GM12878 (cell line): ENCODE measurements at regions not wholly inside any gene's neighbourhood (a gene's known extent, or its start where the extent isn't known, plus 50 kb on each side); places are given as distances from the start of the nearest gene placed in this dataset.

Source experiments
- ATAC-seq: fragments of 200-7000 bp; cut with Tn5 transposase; 3 replicates; pipeline ENCODE4 v1.9.1; 2020; ENCODE audit warnings: mild to moderate bottlenecking, moderate library complexity
- BruUV-seq: library from RNA; stranded (reverse); fragments of 400-500 nt; replicated peaks from 2 replicates; lab custom pipeline; 2021; lab: Mats Ljungman, UMichigan
- CTCF ChIA-PET: fragments of 300-600 bp; sonication (Branson Sonifier 250); formaldehyde crosslinking; extraction: SDS; loops from one replicate; lab custom pipeline; 2021; ENCODE audit warnings: inconsistent platforms; lab: Yijun Ruan, JAX
- POLR2A ChIA-PET: fragments of 350-600 bp; formaldehyde crosslinking; extraction: SDS; loops from one replicate; lab custom pipeline; 2021; ENCODE audit warnings: inconsistent platforms; lab: Charles Lee
- RAD21 ChIA-PET: fragments of 300-600 bp; sonication (Branson Sonifier 250); formaldehyde crosslinking; loops from one replicate; lab custom pipeline; 2023; ENCODE audit warnings: antibody characterized with exemption; ENCODE audit not compliant: unreplicated experiment; lab: Charles Lee
- SMC1A ChIA-PET: fragments of 300-600 bp; sonication (Branson Sonifier 250); formaldehyde crosslinking; loops from one replicate; lab custom pipeline; 2023; ENCODE audit not compliant: unreplicated experiment, uncharacterized antibody; lab: Charles Lee
- DNase-seq: peaks from one replicate; pipeline ENCODE4 v3.0.0-alpha.2; 2011; ENCODE audit warnings: low read depth, low spot score
- FAIRE-seq: peaks from 3 replicates; lab custom pipeline; 2011; peaks lifted over from hg19 to GRCh38; lab: Jason Lieb, UNC
- H2AFZ ChIP-seq: 2 replicates; pipeline ENCODE4 v1.6.0; 2011; ENCODE audit warnings: low read depth, low read length, control low read depth; ENCODE audit not compliant: control insufficient read depth
- H3K27ac ChIP-seq: 2 replicates; pipeline ENCODE4 v1.5.1; 2011; ENCODE audit warnings: control low read depth; ENCODE audit not compliant: control insufficient read depth, insufficient read depth
- H3K27me3 ChIP-seq, 2 experiments: replicated peaks in 1 of 2; 2 replicates each; pipeline versions ENCODE4 v1.6.0 to v1.6.1; 2011; ENCODE audit warnings: low read length in 1 of 2; ENCODE audit not compliant: control insufficient read depth in 2 of 2, insufficient read depth in 2 of 2
- H3K36me3 ChIP-seq, 2 experiments: 2 replicates each; pipeline ENCODE4 v1.5.1; 2011; ENCODE audit warnings: low read length in 1 of 2; ENCODE audit not compliant: control insufficient read depth in 2 of 2, insufficient read depth in 2 of 2
- H3K4me1 ChIP-seq: 2 replicates; pipeline ENCODE4 v1.6.1; 2011; ENCODE audit warnings: mild to moderate bottlenecking, low read length, moderate library complexity, mixed read lengths; ENCODE audit not compliant: control insufficient read depth, insufficient read depth
- H3K4me2 ChIP-seq: 2 replicates; pipeline ENCODE4 v1.6.0; 2011; ENCODE audit warnings: control low read depth; ENCODE audit not compliant: control insufficient read depth, insufficient read depth
- H3K4me3 ChIP-seq: fragments of 200-600 bp; sonication (generic); 2 replicates; pipeline ENCODE4 v1.5.1; 2016
- H3K79me2 ChIP-seq: 2 replicates; pipeline ENCODE4 v1.6.0; 2011; ENCODE audit warnings: low read length; ENCODE audit not compliant: control insufficient read depth, insufficient read depth
- H3K9ac ChIP-seq: 2 replicates; pipeline ENCODE4 v1.8.0; 2011; ENCODE audit warnings: low read length, control low read depth, mixed read lengths; ENCODE audit not compliant: control insufficient read depth, insufficient read depth
- H3K9me3 ChIP-seq: replicated peaks from 3 replicates; pipeline ENCODE4 v1.5.1; 2011; ENCODE audit warnings: mild to moderate bottlenecking, low read length; ENCODE audit not compliant: control insufficient read depth, insufficient read depth
- H4K20me1 ChIP-seq: 2 replicates; pipeline ENCODE4 v1.6.0; 2011; ENCODE audit not compliant: control insufficient read depth, insufficient read depth
- CEBPB ChIP-seq, 2 experiments: fragments of 150-350 bp in 1 of 2; IDR thresholded peaks; 2 replicates each; pipeline ENCODE4 v1.6.1; 2012 to 2014; ENCODE audit warnings: low read depth in 2 of 2, low read length in 2 of 2, borderline replicate concordance in 1 of 2, inconsistent platforms in 1 of 2
- ZNF622 ChIP-seq: fragments of 450-650 bp; IDR thresholded peaks from 2 replicates; pipeline ENCODE4 v1.6.1; 2017; ENCODE audit warnings: mild to moderate bottlenecking, inconsistent platforms
- WGBS: methylation state at CpG from one replicate; pipeline ENCODE4 v1.1.6; 2016; ENCODE audit warnings: low lambda C conversion rate; ENCODE audit not compliant: insufficient replicate concordance, insufficient coverage; ENCODE audit errors: missing lambda C conversion rate; 5-methylcytosine and 5-hydroxymethylcytosine counted together
- in situ Hi-C: fragments of 300-500 bp; cut with MboI; formaldehyde crosslinking; loops from 9 replicates; pipeline ENCODE4 v1.14.3; 2018; ENCODE audit warnings: mixed read lengths
- intact Hi-C: fragments of 100-400 bp; cut with micrococcal nuclease; formaldehyde crosslinking; loops from one replicate; pipeline ENCODE4 v1.14.2; 2022; ENCODE audit not compliant: unreplicated experiment
- TF ChIP-seq, protein P1 (sequence below): fragments of 450-650 bp; conservative IDR thresholded peaks from 2 replicates; pipeline ENCODE4 v1.6.1; 2017; ENCODE audit warnings: mild to moderate bottlenecking, moderate library complexity
- TF ChIP-seq, protein P2 (sequence below): fragments of 450-650 bp; formaldehyde crosslinking; IDR thresholded peaks from 2 replicates; pipeline ENCODE4 v1.4.0; 2022; ENCODE audit warnings: mild to moderate bottlenecking, moderate library complexity

DNA sequence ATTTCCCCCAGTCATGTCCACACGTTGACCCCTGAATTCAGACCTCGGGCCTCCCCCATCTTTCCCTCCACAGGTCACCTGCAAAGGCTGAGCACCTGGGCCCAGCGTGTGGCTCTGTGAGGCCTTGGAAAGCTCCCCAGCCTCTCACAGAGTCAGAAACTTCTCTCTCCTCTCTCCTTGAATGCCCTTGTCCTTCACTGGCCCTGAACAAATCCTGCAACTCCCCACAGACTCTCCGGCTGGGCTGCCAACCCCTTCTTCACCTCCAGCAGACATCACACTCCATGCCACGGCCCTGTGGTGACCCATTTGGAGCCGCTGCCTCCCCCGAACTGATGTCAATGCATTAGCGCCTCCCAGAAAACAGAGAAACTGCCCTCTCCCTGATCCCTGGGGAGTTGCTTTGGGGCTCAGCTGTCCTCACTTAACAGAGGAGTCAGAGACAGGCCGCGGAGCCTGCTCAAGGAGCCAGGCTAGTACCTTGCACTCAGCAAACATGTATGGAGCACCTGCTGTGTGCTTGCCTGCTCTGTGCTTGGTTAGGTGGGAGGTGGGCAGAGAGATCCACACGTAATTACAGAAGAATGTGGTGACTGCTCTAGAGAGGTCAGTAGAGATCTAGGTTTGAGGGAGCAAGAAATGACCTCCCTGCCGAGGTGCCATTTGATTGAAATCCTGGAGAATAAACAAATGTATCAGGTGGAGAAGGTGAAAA is 99.2 kb upstream of the PWP1 start:
- Histone ChIP-seq H3K4me2 (no peak overlapping the region), H4K20me1 (no peaks in the 10 kb centered on the region), H3K36me3 (no peaks in the 10 kb centered on the region), H3K4me3 (no peak overlapping the region), H3K79me2 (no peaks in the 10 kb centered on the region), H3K27me3 (peaks cover 0 to 5% of the 10 kb centered on the region in 2 experiments; a peak in 3 of 4 replicates), H3K4me1 (no peaks in the 10 kb centered on the region), H3K9ac (no peak overlapping the region), H3K9me3 (no peaks in the 10 kb centered on the region), H3K27ac (no peak overlapping the region), H2AFZ (no peak overlapping the region)
- intact Hi-C loops (no loop called here), in situ Hi-C loops (no loop called here)
- ChIA-PET POLR2A (no interaction called here), CTCF (no interaction called here), RAD21 (no interaction called here), SMC1A (no interaction called here)
- FAIRE-seq (no peak), DNase-seq (no peak), ATAC-seq (no peak)
- TF ChIP-seq CEBPB (IDR thresholded peaks at IDR 0.05; ENCODE audit: borderline replicate concordance in 1 of 2, low read depth in 2 of 2, low read length in 2 of 2) (no peak), ZNF622 (no peak)
- TF ChIP-seq, protein P1, sequence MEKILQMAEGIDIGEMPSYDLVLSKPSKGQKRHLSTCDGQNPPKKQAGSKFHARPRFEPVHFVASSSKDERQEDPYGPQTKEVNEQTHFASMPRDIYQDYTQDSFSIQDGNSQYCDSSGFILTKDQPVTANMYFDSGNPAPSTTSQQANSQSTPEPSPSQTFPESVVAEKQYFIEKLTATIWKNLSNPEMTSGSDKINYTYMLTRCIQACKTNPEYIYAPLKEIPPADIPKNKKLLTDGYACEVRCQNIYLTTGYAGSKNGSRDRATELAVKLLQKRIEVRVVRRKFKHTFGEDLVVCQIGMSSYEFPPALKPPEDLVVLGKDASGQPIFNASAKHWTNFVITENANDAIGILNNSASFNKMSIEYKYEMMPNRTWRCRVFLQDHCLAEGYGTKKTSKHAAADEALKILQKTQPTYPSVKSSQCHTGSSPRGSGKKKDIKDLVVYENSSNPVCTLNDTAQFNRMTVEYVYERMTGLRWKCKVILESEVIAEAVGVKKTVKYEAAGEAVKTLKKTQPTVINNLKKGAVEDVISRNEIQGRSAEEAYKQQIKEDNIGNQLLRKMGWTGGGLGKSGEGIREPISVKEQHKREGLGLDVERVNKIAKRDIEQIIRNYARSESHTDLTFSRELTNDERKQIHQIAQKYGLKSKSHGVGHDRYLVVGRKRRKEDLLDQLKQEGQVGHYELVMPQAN, result no peak
- TF ChIP-seq, protein P2, sequence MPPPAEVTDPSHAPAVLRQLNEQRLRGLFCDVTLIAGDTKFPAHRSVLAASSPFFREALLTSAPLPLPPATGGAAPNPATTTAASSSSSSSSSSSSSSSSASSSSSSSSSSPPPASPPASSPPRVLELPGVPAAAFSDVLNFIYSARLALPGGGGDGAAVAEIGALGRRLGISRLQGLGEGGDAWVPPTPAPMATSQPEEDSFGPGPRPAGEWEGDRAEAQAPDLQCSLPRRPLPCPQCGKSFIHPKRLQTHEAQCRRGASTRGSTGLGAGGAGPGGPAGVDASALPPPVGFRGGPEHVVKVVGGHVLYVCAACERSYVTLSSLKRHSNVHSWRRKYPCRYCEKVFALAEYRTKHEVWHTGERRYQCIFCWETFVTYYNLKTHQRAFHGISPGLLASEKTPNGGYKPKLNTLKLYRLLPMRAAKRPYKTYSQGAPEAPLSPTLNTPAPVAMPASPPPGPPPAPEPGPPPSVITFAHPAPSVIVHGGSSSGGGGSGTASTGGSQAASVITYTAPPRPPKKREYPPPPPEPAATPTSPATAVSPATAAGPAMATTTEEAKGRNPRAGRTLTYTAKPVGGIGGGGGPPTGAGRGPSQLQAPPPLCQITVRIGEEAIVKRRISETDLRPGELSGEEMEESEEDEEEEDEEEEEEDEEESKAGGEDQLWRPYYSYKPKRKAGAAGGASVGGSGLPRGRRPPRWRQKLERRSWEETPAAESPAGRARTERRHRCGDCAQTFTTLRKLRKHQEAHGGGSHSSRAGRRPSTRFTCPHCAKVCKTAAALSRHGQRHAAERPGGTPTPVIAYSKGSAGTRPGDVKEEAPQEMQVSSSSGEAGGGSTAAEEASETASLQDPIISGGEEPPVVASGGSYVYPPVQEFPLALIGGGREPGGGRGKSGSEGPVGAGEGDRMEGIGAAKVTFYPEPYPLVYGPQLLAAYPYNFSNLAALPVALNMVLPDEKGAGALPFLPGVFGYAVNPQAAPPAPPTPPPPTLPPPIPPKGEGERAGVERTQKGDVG, result no peak
- WGBS, result 29% methylated on average over 12 of the region's 12 CpGs
- BruUV-seq, result no TSS peak
